ENCODE measurements at regions not wholly inside any gene's neighbourhood (a gene's known extent, or its start where the extent isn't known, plus 50 kb on each side); places are given as distances from the start of the nearest gene placed in this dataset.
"Not testable (repeated sequence)": the region's sequence is repeated elsewhere in the genome, so short reads cannot be mapped to it uniquely, and the experiment has no call there.

DNA sequence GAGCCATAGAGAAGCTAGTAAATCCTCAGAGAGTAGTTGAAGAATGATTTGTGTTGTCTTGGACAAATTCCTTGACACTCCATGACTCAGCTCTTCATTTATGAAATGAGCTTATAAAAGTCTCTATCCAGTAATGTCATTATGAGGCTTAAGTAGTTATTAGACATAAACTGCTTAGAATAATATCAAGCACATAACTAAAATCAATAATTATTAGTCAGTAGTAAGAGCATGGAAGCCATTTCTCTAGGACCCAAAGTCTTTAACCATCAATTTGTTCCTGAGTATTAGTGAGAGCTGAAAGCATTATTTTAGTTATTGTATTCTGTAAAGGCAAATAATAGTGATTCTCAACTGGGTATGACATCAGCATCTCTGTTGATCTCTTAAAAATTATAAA, 1140.2 kb downstream of the HACE1 start:
- no peaks in the 10 kb centered on the region for H3K36me3 ChIP-seq
- H3K9me3 ChIP-seq (ENCODE audit: low read depth): no peaks in the 10 kb centered on the region
- peaks cover 14% of the 10 kb centered on the region for H3K4me1 ChIP-seq (ENCODE audit: low read depth)
- no peak overlapping the region for H3K4me3 ChIP-seq
- DNase-seq (ENCODE audit: low read depth in 1 of 2, low spot score in 1 of 2): no peak
- TF ChIP-seq, protein P1, sequence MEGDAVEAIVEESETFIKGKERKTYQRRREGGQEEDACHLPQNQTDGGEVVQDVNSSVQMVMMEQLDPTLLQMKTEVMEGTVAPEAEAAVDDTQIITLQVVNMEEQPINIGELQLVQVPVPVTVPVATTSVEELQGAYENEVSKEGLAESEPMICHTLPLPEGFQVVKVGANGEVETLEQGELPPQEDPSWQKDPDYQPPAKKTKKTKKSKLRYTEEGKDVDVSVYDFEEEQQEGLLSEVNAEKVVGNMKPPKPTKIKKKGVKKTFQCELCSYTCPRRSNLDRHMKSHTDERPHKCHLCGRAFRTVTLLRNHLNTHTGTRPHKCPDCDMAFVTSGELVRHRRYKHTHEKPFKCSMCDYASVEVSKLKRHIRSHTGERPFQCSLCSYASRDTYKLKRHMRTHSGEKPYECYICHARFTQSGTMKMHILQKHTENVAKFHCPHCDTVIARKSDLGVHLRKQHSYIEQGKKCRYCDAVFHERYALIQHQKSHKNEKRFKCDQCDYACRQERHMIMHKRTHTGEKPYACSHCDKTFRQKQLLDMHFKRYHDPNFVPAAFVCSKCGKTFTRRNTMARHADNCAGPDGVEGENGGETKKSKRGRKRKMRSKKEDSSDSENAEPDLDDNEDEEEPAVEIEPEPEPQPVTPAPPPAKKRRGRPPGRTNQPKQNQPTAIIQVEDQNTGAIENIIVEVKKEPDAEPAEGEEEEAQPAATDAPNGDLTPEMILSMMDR (IDR thresholded peaks at IDR 0.05; ENCODE audit: low read depth, low read length): no peak
- no peak overlapping the region for H3K27ac ChIP-seq
- H3K27me3 ChIP-seq: no peaks in the 10 kb centered on the region

DNA sequence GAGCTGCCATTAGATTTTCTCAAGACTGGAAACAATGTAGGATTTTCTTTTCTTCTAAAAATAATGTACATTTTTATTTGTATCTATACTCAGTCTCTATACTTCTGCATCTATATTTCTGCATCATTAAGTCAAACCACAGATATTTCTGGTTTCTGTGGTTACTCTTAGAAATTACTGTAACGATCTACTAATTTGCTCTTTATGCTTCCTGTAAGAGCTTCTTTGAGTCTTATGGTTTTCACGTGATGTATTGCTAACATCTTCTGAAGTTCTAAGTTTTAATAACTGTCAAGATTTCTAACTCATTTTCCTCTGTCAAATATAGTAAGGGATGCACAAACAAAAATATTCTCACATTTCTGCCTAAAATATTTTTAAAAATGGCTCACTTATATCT, 1144.5 kb downstream of the HACE1 start:
- no peaks in the 10 kb centered on the region for H3K27me3 ChIP-seq
- H3K4me1 ChIP-seq (ENCODE audit: low read depth): peaks cover 8% of the 10 kb centered on the region
- H3K27ac ChIP-seq: no peak overlapping the region
- H3K4me3 ChIP-seq: no peak overlapping the region
- no peak for DNase-seq (ENCODE audit: low read depth in 1 of 2, low spot score in 1 of 2)
- TF ChIP-seq, protein P1 (IDR thresholded peaks at IDR 0.05; ENCODE audit: low read depth, low read length): no peak
- H3K36me3 ChIP-seq: no peaks in the 10 kb centered on the region
- no peaks in the 10 kb centered on the region for H3K9me3 ChIP-seq (ENCODE audit: low read depth)

DNA sequence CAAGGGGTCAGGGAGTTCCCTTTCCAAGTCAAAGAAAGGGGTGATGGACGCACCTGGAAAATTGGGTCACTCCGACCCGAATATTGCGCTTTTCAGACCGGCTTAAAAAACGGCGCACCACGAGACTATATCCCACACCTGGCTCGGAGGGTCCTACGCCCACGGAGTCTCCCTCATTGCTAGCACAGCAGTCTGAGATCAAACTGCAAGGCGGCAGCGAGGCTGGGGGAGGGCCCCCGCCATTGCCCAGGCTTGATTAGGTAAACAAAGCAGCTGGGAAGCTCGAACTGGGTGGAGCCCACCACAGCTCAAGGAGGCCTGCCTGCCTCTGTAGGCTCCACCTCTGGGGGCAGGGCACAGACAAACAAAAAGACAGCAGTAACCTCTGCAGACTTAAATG, 1150.5 kb downstream of the HACE1 start:
- not testable (repeated sequence) for H3K4me3 ChIP-seq; DNase-seq (ENCODE audit: low read depth in 1 of 2, low spot score in 1 of 2); H3K9me3 ChIP-seq (ENCODE audit: low read depth); H3K36me3 ChIP-seq; H3K27me3 ChIP-seq; H3K27ac ChIP-seq; H3K4me1 ChIP-seq (ENCODE audit: low read depth)

DNA sequence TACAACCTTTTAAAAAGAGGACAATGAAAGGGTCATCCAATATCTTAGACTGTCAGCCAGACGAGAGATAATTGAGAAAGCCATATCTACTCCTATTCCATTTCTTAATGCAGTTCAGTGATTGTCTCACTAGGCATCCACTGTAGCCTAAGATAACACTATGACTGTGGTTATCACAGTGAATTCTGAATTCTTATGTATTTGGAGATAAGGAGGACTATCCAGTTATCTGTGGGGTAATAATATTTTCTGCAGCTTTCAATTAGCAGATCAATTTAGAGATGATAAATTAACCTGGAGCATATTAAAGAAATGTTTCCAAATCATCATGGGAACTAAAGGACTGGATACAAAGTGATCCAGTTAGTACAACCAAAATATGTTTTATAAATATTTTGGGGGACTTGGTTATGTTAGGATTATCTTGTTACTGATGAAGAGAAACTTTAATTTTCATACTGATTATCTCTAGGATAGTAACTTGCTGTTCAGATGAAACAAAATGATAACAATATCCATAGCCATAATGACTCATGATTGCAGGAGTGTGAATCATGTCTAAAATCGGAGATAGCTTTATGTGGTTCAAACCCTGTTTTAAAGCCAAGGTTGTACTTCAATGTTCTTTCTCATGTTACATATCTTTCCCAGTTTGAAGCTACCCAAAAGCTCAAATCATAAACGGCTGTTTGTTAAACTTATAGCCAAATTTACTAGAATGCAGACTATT, 1152.0 kb downstream of the HACE1 start:
- H3K27ac ChIP-seq: no peak overlapping the region
- H3K36me3 ChIP-seq: no peaks in the 10 kb centered on the region
- no peaks in the 10 kb centered on the region for H3K4me1 ChIP-seq (ENCODE audit: low read depth)
- TF ChIP-seq, protein P1 (IDR thresholded peaks at IDR 0.05; ENCODE audit: low read depth, low read length): no peak
- no peaks in the 10 kb centered on the region for H3K27me3 ChIP-seq
- no peak overlapping the region for H3K4me3 ChIP-seq
- DNase-seq (ENCODE audit: low read depth in 1 of 2, low spot score in 1 of 2): no peak
- H3K9me3 ChIP-seq (ENCODE audit: low read depth): no peaks in the 10 kb centered on the region

DNA sequence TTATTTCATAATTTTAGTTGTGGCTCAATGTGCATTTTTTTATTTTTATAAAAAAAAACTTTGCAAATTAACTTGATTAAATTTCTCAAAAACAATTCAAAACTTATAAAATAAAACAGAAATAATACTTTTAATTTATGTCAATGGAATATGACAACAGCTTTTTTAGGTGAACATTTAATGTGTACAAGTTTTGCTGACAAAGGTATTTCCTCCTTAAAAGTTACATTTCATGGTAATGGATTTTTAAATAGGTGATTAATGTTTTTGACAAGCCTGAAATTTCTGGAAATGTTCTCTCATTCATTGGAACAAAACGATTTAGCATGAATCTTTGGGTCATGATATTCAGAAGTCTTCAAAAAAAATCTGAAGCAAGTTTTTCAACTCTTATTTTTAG, 1160.0 kb downstream of the HACE1 start:
- H3K36me3 ChIP-seq: no peaks in the 10 kb centered on the region
- TF ChIP-seq, protein P1 (IDR thresholded peaks at IDR 0.05; ENCODE audit: low read depth, low read length): no peak
- no peaks in the 10 kb centered on the region for H3K4me1 ChIP-seq (ENCODE audit: low read depth)
- H3K4me3 ChIP-seq: no peak overlapping the region
- no peak overlapping the region for H3K27ac ChIP-seq
- no peaks in the 10 kb centered on the region for H3K27me3 ChIP-seq
- no peaks in the 10 kb centered on the region for H3K9me3 ChIP-seq (ENCODE audit: low read depth)
- no peak for DNase-seq (ENCODE audit: low read depth in 1 of 2, low spot score in 1 of 2)

DNA sequence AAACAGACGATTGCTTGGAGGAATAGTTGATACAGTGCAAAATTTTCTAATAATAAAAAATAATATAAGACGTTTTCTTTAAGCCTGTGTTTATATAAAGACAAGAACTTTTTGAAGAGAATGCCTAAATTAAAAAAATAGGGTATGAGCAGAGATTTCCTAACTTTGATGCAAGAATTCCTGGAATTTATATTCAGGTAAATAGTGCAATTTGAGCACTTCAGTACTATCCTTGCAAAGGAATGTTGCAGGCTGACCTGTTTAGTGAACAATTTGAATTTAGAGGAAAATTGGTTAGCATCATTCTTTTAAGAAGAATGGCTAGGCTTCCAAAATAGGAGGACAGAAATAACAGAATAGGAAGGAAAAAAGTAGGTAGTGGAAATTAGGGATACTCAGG, 1172.3 kb downstream of the HACE1 start:
- no peaks in the 10 kb centered on the region for H3K36me3 ChIP-seq
- H3K9me3 ChIP-seq (ENCODE audit: low read depth): no peaks in the 10 kb centered on the region
- no peak for DNase-seq (ENCODE audit: low read depth in 1 of 2, low spot score in 1 of 2)
- no peak overlapping the region for H3K27ac ChIP-seq
- no peak overlapping the region for H3K4me3 ChIP-seq
- TF ChIP-seq, protein P1 (IDR thresholded peaks at IDR 0.05; ENCODE audit: low read depth, low read length): no peak
- no peaks in the 10 kb centered on the region for H3K27me3 ChIP-seq
- no peaks in the 10 kb centered on the region for H3K4me1 ChIP-seq (ENCODE audit: low read depth)
